Neural progenitor cell (in vitro differentiated cells): ENCODE measurements at regions not wholly inside any gene's neighbourhood (a gene's known extent, or its start where the extent isn't known, plus 50 kb on each side); places are given as distances from the start of the nearest gene placed in this dataset.

ENCODE experiments used
- DNase-seq: peaks from one replicate; pipeline ENCODE4 v3.0.0-alpha.2; 2016; ENCODE audit warnings: low spot score
- H2AFZ ChIP-seq: fragments of 200-600 bp; sonication (generic); replicated peaks from 2 replicates; pipeline ENCODE4 v1.6.1; 2016; ENCODE audit warnings: antibody characterized with exemption
- H3F3A ChIP-seq: fragments of 200-600 bp; sonication (generic); 2 replicates; pipeline ENCODE4 v1.6.1; 2016; ENCODE audit warnings: antibody characterized with exemption, low read depth
- H3K27ac ChIP-seq: fragments of 200-600 bp; sonication (generic); 2 replicates; pipeline ENCODE4 v1.5.1; 2016; ENCODE audit warnings: mild to moderate bottlenecking
- H3K27me3 ChIP-seq: fragments of 200-600 bp; sonication (generic); 2 replicates; pipeline ENCODE4 v1.6.1; 2016; ENCODE audit warnings: mild to moderate bottlenecking, moderate library complexity
- H3K36me3 ChIP-seq: fragments of 200-600 bp; sonication (generic); 2 replicates; pipeline ENCODE4 v1.5.1; 2016
- H3K4me1 ChIP-seq: fragments of 200-600 bp; sonication (generic); 2 replicates; pipeline ENCODE4 v1.6.1; 2016; ENCODE audit warnings: mixed run types
- H3K4me2 ChIP-seq: fragments of 200-600 bp; sonication (generic); 2 replicates; pipeline ENCODE4 v1.6.1; 2016
- H3K4me3 ChIP-seq: fragments of 200-600 bp; sonication (generic); 2 replicates; pipeline ENCODE4 v1.5.1; 2016
- H3K79me2 ChIP-seq: fragments of 200-600 bp; sonication (generic); 2 replicates; pipeline ENCODE4 v1.6.1; 2016; ENCODE audit warnings: low read depth
- H3K9ac ChIP-seq: fragments of 200-600 bp; sonication (generic); 2 replicates; pipeline ENCODE4 v1.6.1; 2016
- H3K9me3 ChIP-seq: fragments of 200-600 bp; sonication (generic); 2 replicates; pipeline ENCODE4 v1.5.1; 2016; ENCODE audit warnings: low read depth
- H4K20me1 ChIP-seq: fragments of 200-600 bp; sonication (generic); 2 replicates; pipeline ENCODE4 v1.6.1; 2016; ENCODE audit warnings: low read depth
- H3K27ac Mint-ChIP-seq: 3 replicates; pipeline ENCODE4 v1.8.0; 2021; ENCODE audit warnings: mixed read lengths
- H3K27me3 Mint-ChIP-seq: 2 replicates; pipeline ENCODE4 v1.8.0; 2022; ENCODE audit warnings: low read depth, mild to moderate bottlenecking, inconsistent platforms, moderate library complexity, mixed read lengths; ENCODE audit not compliant: insufficient read depth
- H3K36me3 Mint-ChIP-seq: 3 replicates; pipeline ENCODE4 v1.8.0; 2021; ENCODE audit warnings: mixed read lengths
- H3K4me1 Mint-ChIP-seq: 3 replicates; pipeline ENCODE4 v1.8.0; 2021; ENCODE audit warnings: mixed read lengths
- H3K4me3 Mint-ChIP-seq: 3 replicates; pipeline ENCODE4 v1.8.0; 2021; ENCODE audit warnings: mild to moderate bottlenecking, moderate library complexity, mixed read lengths
- H3K9me3 Mint-ChIP-seq: 3 replicates; pipeline ENCODE4 v1.8.0; 2020; ENCODE audit warnings: mixed read lengths
- CTCF ChIP-seq: fragments of 200-600 bp; sonication (generic); IDR thresholded peaks from 2 replicates; pipeline ENCODE4 v1.5.1; 2017; ENCODE audit warnings: antibody characterized with exemption, mild to moderate bottlenecking
- EZH2 ChIP-seq: fragments of 200-600 bp; sonication (generic); IDR thresholded peaks from 2 replicates; pipeline ENCODE4 v1.6.1; 2017; ENCODE audit warnings: antibody characterized with exemption, mild to moderate bottlenecking, moderate library complexity
- EZH2phosphoT487 ChIP-seq: fragments of 200-600 bp; sonication (generic); IDR thresholded peaks from 2 replicates; pipeline ENCODE4 v1.6.1; 2017; ENCODE audit warnings: antibody characterized with exemption

- no peak for TF ChIP-seq CTCF
- no peak for TF ChIP-seq EZH2phosphoT487
- no peak for TF ChIP-seq EZH2
- Histone ChIP-seq H3K4me1 (peaks cover 13% of the 10 kb centered on the region), H3K9ac (no peak overlapping the region), H3K27ac (no peak overlapping the region), H3K4me2 (no peak overlapping the region), H3K36me3 (no peaks in the 10 kb centered on the region), H3K79me2 (no peaks in the 10 kb centered on the region), H3K9me3 (no peaks in the 10 kb centered on the region), H3K4me3 (no peak overlapping the region), H2AFZ (no peak overlapping the region), H4K20me1 (no peaks in the 10 kb centered on the region), H3K27me3 (no peaks in the 10 kb centered on the region), H3F3A (no peaks in the 10 kb centered on the region)
- Mint-ChIP-seq H3K4me1 (peaks cover 10% of the 10 kb centered on the region), H3K36me3 (no peaks in the 10 kb centered on the region), H3K27ac (no peak overlapping the region), H3K9me3 (no peaks in the 10 kb centered on the region), H3K4me3 (no peak overlapping the region), H3K27me3 (no peaks in the 10 kb centered on the region)
- DNase-seq = no peak
These were observed 89.0 kb downstream of the FGF9 start for GRCh38 chr13:21759911-21760310.

GRCh38 chr13:21761770-21762169 is 90.9 kb downstream of the FGF9 start:
- H3K27ac ChIP-seq = no peak overlapping the region
- H3K27me3 ChIP-seq = no peaks in the 10 kb centered on the region
- no peak overlapping the region for H3K9ac ChIP-seq
- Mint-ChIP-seq H3K27ac (no peak overlapping the region), H3K9me3 (no peaks in the 10 kb centered on the region), H3K4me3 (no peak overlapping the region), H3K27me3 (no peaks in the 10 kb centered on the region), H3K4me1 (peaks cover 2% of the 10 kb centered on the region), H3K36me3 (no peaks in the 10 kb centered on the region)
- H4K20me1 ChIP-seq = no peaks in the 10 kb centered on the region
- no peaks in the 10 kb centered on the region for H3K79me2 ChIP-seq
- no peaks in the 10 kb centered on the region for H3K9me3 ChIP-seq
- no peaks in the 10 kb centered on the region for H3K4me1 ChIP-seq
- TF ChIP-seq EZH2 (no peak), CTCF (no peak), EZH2phosphoT487 (no peak)
- H3K4me2 ChIP-seq = no peak overlapping the region
- H3K36me3 ChIP-seq = no peaks in the 10 kb centered on the region
- H3K4me3 ChIP-seq = no peak overlapping the region
- no peak for DNase-seq
- H2AFZ ChIP-seq = no peak overlapping the region
- H3F3A ChIP-seq = no peaks in the 10 kb centered on the region

- H3K9me3 ChIP-seq = no peaks in the 10 kb centered on the region
- no peak overlapping the region for H3K4me3 ChIP-seq
- H3K79me2 ChIP-seq = no peaks in the 10 kb centered on the region
- Mint-ChIP-seq H3K36me3 (no peaks in the 10 kb centered on the region), H3K4me3 (no peak overlapping the region), H3K27ac (no peak overlapping the region), H3K27me3 (no peaks in the 10 kb centered on the region), H3K4me1 (no peaks in the 10 kb centered on the region), H3K9me3 (no peaks in the 10 kb centered on the region)
- DNase-seq = no peak
- H3K4me1 ChIP-seq = no peaks in the 10 kb centered on the region
- no peak for TF ChIP-seq CTCF
- TF ChIP-seq EZH2phosphoT487 = no peak
- no peak for TF ChIP-seq EZH2
- H3K9ac ChIP-seq = no peak overlapping the region
- H4K20me1 ChIP-seq = no peaks in the 10 kb centered on the region
- no peaks in the 10 kb centered on the region for H3K27me3 ChIP-seq
- no peak overlapping the region for H3K4me2 ChIP-seq
- no peak overlapping the region for H2AFZ ChIP-seq
- H3K36me3 ChIP-seq = no peaks in the 10 kb centered on the region
- no peaks in the 10 kb centered on the region for H3F3A ChIP-seq
- H3K27ac ChIP-seq = no peak overlapping the region
These were observed 91.6 kb downstream of the FGF9 start for GRCh38 chr13:21762512-21762911.

- TF ChIP-seq CTCF (no peak), EZH2phosphoT487 (no peak), EZH2 (no peak)
- Mint-ChIP-seq H3K9me3 (no peaks in the 10 kb centered on the region), H3K4me3 (no peak overlapping the region), H3K27me3 (no peaks in the 10 kb centered on the region), H3K27ac (no peak overlapping the region), H3K36me3 (no peaks in the 10 kb centered on the region), H3K4me1 (no peaks in the 10 kb centered on the region)
- no peaks in the 10 kb centered on the region for H3K79me2 ChIP-seq
- no peaks in the 10 kb centered on the region for H3K27me3 ChIP-seq
- no peaks in the 10 kb centered on the region for H3K9me3 ChIP-seq
- no peaks in the 10 kb centered on the region for H4K20me1 ChIP-seq
- H3K27ac ChIP-seq = no peak overlapping the region
- H3K36me3 ChIP-seq = no peaks in the 10 kb centered on the region
- H3K4me3 ChIP-seq = no peak overlapping the region
- no peaks in the 10 kb centered on the region for H3K4me1 ChIP-seq
- H3F3A ChIP-seq = no peaks in the 10 kb centered on the region
- no peak overlapping the region for H3K4me2 ChIP-seq
- H3K9ac ChIP-seq = no peak overlapping the region
- DNase-seq = no peak
- no peak overlapping the region for H2AFZ ChIP-seq
These were observed 96.2 kb downstream of the FGF9 start for GRCh38 chr13:21767032-21767431.
